AML-193 (cell line): ENCODE measurements at regions not wholly inside any gene's neighbourhood (a gene's known extent, or its start where the extent isn't known, plus 50 kb on each side); places are given as distances from the start of the nearest gene placed in this dataset.

Source experiments
- DNase-seq, 2 experiments: peaks; one replicate each; lab custom pipeline; 2025; lab: John Stamatoyannopoulos, UW

GRCh38 chr2:47265158-47265557, 88.8 kb upstream of the CALM2 start:
- DNase-seq = no peak

DNA sequence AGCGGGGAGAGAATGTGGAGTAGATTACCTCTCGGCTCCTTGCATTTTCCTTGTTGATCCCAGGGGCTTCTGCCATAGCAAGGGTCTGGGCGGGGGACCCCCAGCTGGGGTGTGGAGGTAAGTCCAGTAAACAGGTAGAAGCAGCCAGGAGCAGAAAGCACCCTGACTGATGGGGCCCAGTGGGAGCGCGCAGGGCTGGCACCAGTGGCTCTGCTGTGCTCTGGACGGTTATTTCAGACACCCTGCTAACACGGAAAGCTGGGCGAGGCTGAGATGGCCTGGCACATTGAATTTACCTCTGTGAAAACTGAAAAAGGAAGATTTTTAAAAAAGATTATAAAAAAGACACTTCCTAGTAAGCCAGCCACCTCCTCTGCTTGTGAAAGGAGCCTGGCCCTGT, 88.4 kb upstream of the CALM2 start:
- no peak for DNase-seq

DNA sequence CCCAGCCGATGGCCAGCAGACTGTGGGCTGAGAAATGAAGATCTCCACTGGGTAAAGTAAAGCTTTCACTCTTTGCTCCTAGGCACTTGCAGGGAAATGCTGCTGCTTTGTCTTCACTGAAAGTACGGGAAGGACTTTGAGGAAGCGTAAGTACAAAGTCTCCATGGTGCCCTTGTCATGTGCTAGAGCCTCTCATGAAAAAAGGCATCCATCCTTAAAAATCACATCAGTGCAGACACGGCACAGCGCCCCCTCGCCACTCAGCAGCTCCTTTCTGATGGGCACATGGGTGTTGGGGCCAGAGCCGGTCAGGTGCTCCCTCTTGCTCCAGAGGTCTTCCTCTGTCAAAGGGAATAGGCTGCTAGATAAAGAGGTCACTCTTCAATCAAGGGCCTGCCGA, 87.8 kb upstream of the CALM2 start:
- DNase-seq = no peak

DNA sequence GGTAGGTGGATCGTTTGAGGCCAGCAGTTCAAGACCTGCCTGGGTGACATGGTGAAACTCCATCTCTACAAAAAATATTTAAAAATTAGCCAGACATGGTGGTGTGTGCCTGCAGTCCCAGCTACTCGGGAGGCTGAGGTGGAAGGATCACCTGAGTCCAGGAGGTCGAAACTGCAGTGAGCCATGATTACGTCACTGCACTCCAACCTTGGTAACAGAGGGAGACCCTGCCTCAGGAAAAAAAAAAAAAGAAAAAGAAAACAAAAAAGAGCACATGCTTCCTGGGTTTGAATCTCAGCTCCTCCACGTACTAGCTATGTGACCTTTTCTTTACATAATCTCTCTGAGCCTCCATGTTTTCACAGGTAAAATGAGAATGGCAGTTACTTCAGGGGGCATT, 86.3 kb upstream of the CALM2 start:
- no peak for DNase-seq

GRCh38 chr2:47260971-47261370, 84.7 kb upstream of the CALM2 start:
- DNase-seq = no peak

DNA sequence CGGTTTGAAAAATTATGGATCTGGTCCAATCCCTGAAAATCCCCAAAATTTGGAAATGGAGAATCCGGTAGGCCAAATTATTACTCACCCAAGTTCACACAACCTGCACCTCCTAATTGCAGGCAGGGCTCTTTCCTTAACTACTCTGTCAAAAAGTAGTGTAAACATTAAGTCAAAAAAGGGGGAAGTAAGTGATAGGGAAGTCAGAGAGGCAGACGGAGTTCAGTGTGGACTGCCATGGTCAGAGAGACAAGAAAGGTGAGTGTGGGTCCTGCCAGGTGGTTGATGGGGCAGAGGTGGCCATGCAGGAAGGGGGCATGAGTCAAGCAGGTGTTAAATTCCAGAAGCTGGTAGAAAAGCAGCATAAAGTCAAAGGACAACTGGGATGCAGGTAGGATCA, 83.5 kb upstream of the CALM2 start:
- DNase-seq = peak; percentile 1 to 15

DNA sequence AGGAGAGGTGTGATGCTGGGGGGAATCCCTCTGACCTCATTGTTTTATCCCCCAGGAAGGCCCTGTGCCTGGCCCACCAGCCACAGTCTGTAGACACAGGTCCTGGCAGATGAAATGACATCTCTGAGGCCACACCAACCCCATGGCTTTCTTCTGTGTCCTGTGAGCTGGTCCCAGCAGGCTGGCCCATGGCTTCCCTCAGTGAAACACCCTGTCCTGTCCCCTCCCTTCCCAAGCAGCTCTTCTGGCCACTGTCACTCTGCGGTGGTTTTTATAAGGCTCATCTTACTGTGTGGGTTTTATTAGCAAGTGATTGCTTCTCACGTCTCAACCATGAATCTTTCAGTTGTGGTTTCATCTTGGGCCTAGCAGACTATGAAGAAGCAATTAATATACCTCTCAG, 81.6 kb upstream of the CALM2 start:
- DNase-seq = no peak

- DNase-seq = no peak
Measured at GRCh38 chr2:47256416-47257087, 80.2 kb upstream of the CALM2 start.

GRCh38 chr2:47255794-47256193, 79.5 kb upstream of the CALM2 start:
- no peak for DNase-seq

GRCh38 chr2:47254464-47254863, 78.2 kb upstream of the CALM2 start:
- DNase-seq = no peak

DNA sequence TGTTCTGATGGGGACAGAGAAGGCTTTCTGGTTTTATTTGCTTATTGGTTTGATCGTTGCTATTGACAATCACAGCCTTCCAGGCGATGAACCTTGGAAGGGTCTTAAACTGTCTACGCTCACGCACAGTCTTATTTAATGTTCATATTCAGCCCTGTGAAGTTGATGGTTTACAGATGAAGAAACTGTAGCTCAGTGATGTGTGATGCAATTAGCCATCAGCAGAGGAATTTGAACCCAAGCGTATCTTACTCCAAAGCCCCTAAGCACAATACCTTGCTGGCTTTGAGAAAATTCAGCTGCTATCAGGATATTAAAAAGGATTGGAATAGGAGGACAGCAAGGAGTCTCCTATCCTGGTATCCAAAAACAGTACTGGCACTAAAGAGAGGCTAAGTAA, 77.1 kb upstream of the CALM2 start:
- no peak for DNase-seq

DNA sequence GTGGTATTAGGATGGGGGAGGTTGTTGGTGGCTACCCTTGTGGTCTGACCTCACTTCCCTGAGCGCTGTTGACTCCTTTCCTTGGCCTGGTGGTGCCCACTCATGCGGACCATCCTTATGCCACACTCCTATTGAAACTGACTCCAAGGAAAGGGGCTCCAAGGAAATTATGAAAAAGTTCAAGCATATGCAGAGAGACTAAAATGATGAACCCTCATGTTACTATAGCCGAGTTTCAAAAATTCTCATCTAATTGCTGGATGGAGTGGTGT, 75.0 kb upstream of the CALM2 start:
- no peak for DNase-seq

DNA sequence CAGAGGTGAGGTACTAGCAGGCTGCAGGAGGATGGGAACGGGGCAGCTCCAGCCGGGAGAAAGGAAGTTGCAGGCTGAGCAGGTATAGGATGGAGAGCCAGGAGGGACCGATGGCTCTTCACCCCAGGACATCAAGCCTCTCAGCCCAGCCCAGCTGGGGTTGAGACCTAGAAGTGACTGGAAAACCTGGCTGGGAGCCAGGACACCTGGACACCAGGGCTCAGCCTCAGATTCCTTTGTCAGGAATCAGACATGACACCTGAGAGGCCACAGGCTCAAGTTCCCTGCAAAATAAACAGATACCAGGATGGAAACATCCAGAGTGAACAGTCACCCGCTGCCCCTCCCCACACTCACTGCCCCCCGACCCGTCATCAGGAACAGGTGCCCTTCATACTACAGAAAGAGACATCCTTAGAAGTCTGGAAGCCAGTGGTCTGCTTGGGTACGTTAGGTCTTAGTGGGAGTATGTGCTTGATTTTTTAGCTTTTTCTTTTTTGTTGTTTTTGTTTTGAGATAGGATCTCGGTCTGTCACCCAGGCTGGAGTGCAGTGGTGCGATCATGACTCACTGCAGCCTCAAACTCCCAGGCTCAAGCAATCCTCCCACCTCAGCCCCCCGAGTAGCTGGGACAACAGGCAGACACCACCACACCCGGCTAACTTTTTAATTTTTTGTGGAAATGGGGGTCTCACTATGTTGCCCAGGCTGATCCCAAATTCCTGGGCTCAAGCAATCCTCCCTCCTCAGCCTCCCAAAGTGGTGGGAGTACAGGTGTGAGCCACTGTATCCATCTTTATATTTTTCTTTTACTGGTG, 74.5 kb upstream of the CALM2 start:
- no peak for DNase-seq

GRCh38 chr2:47249931-47250330, 73.6 kb upstream of the CALM2 start:
- DNase-seq = no peak

DNA sequence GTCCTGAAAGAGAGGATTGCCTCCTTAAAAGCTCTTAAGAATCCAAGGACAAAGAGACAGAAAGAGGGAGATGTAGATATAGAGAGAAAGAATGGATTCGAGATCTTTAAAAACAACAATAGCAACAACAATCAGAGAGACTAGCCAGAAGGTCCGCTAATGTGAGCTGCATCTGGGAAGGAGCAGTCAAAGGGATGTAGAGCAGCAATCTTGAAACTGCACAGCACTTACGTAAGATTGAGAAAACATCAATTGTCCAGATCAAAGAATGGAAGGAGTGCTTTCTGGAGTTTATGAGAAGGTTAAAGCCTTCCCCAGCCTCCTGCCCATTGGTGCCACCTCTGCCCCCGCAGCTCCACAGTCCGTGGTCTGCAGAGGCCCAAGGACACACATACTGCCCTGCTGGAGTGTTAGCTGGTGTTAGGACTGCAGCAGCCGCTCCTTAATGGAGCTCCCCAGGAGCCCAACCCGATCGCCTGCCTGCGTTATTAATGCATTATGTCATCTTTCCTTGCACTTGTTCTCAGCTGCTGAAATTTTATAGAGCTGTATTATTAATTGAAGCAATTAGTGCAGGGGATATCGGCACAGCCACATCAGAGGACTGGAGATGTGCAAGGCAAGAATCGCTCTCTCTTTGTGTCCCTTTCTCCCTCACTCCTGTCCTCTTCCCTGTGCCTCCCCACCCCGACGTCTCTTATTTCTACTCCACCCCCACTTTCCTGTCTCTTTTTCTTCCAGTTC, 73.0 kb upstream of the CALM2 start:
- DNase-seq = no peak

- no peak for DNase-seq
Measured at GRCh38 chr2:47243596-47244323, 67.4 kb upstream of the CALM2 start.

DNA sequence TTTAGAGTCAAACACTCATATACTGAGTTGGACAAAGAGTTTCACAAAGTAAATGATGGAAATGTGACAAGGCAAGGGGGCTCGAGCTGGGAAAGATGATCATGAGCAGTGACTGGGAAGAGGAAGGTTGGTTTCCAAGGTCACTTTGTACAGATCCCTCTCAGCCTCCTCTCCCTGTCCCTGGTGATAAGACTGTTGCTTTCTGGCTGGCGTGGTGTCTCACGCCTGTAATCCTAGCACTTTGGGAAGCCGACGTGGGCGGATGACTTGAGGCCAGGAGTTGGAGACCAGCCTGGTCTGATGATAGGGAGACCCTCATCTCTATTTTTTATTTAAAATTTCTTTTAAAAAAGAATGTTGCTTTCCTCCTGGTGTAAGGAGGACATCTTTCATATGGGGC, 65.4 kb upstream of the CALM2 start:
- no peak for DNase-seq

DNA sequence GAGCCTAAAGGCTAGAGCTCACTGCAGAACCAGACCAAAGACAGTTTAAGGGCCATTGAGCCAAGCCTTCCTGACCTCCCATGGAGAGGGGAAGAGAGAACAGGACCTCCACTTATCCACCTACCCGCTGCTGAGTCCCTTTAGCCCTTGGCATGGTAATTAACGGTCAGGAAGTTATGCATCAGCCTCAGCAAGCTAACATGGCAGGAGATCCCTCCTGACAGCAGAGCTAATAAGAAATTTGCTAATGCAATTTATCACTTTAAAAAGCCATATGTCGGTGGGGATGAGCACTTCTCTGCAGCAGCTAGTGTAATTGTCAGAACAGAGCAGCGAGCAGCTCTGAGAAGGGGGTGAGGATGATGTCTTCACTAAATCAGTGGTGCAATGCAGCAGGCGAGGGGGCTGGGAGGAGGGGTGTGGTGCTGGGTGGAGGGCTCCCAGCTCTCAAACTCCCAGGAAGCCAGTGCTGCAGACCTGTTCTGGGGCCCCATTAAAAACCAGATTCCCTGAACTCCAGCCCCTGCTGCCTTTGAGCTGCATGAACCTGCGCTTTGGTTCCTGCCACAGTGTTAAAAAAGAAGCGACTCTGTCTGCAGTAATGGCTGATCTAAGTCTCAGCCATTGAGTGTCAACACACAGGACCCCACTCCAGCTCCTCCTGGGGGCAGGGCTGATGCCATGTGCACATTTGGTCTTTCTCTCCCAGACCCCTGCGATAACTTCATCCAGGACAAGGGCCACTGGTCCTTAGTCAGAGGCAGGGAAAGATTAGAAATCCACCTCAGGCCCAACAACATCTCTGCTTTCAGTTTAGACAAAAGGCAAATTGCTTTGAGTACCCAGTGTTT, 63.0 kb upstream of the CALM2 start:
- no peak for DNase-seq

- no peak for DNase-seq
Measured at GRCh38 chr2:47238638-47239037, 62.3 kb upstream of the CALM2 start.

DNA sequence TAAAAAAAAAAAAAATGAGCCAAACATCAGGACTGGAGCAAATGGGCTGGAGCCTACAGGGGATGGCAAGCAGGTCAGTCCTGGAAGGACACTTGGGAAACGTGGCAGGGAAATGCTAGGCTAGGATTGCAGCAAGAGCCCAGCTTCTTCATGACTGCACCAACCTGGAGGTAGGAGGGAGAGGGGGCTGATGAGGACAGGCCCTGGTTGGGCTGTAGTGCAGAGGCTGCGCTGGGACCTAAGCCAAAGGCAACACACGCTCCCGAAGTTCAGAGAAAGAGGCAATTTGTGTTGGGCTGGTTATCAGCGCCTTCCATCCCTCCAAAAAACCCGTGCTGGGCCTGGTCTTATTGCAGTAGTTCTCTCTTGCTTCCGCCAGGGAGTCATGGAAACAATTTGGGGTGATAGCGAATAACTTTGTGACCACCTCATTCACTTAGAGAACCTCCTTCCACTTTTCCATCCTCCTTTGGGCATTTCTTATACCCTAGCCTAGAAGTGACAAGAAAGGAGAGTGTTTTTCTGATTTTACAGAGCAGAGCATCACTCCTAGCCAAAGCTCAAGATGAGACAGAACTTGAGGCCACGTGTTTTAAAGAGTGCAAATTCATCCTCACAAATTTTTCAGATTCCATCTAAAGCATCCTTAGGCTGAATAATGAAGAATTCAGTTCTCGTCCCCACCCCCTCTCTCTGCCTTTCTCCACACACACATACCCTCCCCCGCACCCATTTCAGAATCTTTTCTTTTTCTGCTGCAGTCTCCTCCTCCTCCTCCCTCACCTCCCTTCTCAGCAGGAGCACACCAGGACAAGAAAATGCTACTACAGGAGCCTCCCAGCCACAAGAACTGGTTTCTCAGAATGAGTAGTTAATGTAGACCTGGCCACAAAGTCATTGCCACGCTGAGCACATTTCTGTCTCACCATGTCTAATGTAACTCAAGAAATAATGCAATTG, 61.3 kb upstream of the CALM2 start:
- DNase-seq = no peak
